ENCODE measurements at regions not wholly inside any gene's neighbourhood (a gene's known extent, or its start where the extent isn't known, plus 50 kb on each side); places are given as distances from the start of the nearest gene placed in this dataset.
A peak's percentile ranks its signal among the peaks of the same experiment; 100 is the strongest.

DNA sequence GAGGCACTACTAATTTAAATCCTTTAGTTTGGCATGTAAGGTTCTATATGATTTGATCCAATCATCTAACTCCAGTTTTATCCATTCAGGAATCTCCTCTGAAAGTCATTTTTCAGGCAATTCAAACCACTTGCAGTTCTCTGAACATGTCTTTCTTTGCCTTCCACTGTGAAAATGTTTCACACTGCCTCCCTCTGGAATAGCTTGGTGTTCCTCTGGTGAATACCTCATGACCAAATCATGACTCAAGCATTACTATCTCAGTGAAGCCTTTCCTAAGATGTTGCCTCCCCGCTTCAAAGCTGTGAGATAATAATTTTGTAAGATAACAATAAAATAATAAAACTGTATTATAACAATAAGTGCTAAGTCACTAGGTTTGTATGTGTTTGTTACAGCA lies 981.1 kb downstream of the DTWD2 start:
- H2AFZ ChIP-seq: no peak overlapping the region
- TF ChIP-seq EZH2 (IDR thresholded peaks at IDR 0.05; ENCODE audit: low read depth, unreplicated experiment) (no peak), JUNB (IDR thresholded peaks at IDR 0.05; ENCODE audit: unreplicated experiment) (no peak), CTCF (conservative IDR thresholded peaks at IDR 0.05; ENCODE audit: low read depth in 2 of 2) (peak in 1 of 2 experiments; percentile 39; a peak in 1 of 4 replicates)
- no peak overlapping the region for H3K4me3 ChIP-seq
- H3K9me3 Mint-ChIP-seq: no peaks in the 10 kb centered on the region
- ATAC-seq (no peak), DNase-seq (ENCODE audit: low spot score) (no peak)
- H3K27ac ChIP-seq (ENCODE audit: low read depth): no peak overlapping the region
- no peaks in the 10 kb centered on the region for H3K79me2 ChIP-seq (replicated peaks; ENCODE audit: insufficient read depth)
- no peaks in the 10 kb centered on the region for H3K27me3 ChIP-seq (ENCODE audit: insufficient read depth)
- no peaks in the 10 kb centered on the region for H3K4me1 ChIP-seq (ENCODE audit: insufficient read depth)
- H3K27ac Mint-ChIP-seq: no peak overlapping the region
- H3F3A ChIP-seq (replicated peaks; ENCODE audit: low read depth): no peaks in the 10 kb centered on the region
- no peaks in the 10 kb centered on the region for H3K9me2 ChIP-seq (ENCODE audit: insufficient read depth)
- no peak overlapping the region for H3K4me2 ChIP-seq
- H3K36me3 Mint-ChIP-seq (ENCODE audit: low read depth): no peaks in the 10 kb centered on the region
- H3K27me3 Mint-ChIP-seq (ENCODE audit: insufficient read depth, low read depth, poor library complexity): no peaks in the 10 kb centered on the region
- H3K4me1 Mint-ChIP-seq: peaks cover 2% of the 10 kb centered on the region; the same call in 1 of the 3 replicates
- H4K20me1 ChIP-seq (replicated peaks; ENCODE audit: insufficient read depth): no peaks in the 10 kb centered on the region
- no peaks in the 10 kb centered on the region for H3K36me3 ChIP-seq (ENCODE audit: insufficient read depth)
- no peak overlapping the region for H3K4me3 Mint-ChIP-seq

DNA sequence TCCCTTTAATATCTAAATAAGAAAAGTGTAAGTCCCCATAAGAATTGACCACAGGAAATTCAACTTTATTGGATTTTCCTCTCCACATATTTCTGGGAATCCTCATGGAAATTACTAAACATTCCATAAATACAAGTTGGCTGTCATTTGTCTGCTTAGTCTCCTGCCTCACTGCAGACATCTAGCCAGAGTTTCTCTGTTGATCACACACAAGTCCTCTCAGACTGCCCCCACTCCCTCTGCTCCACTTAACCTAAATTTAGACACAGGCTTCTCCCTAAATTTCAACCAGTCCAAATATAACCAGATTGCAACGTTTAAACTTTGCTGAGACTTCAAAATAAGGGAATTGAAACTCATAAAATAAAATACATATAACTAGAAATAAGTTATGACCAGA lies 982.1 kb downstream of the DTWD2 start:
- no peak overlapping the region for H2AFZ ChIP-seq
- ATAC-seq: no peak
- Mint-ChIP-seq H3K27ac (no peak overlapping the region), H3K27me3 (ENCODE audit: insufficient read depth, low read depth, poor library complexity) (no peaks in the 10 kb centered on the region), H3K36me3 (ENCODE audit: low read depth) (no peaks in the 10 kb centered on the region), H3K9me3 (no peaks in the 10 kb centered on the region), H3K4me3 (no peak overlapping the region), H3K4me1 (peaks cover 2% of the 10 kb centered on the region; the same call in 1 of the 3 replicates)
- H3K4me1 ChIP-seq (ENCODE audit: insufficient read depth): no peaks in the 10 kb centered on the region
- H3K27me3 ChIP-seq (ENCODE audit: insufficient read depth): no peaks in the 10 kb centered on the region
- no peak overlapping the region for H3K4me3 ChIP-seq
- H3F3A ChIP-seq (replicated peaks; ENCODE audit: low read depth): no peaks in the 10 kb centered on the region
- no peaks in the 10 kb centered on the region for H4K20me1 ChIP-seq (replicated peaks; ENCODE audit: insufficient read depth)
- no peaks in the 10 kb centered on the region for H3K9me2 ChIP-seq (ENCODE audit: insufficient read depth)
- DNase-seq (ENCODE audit: low spot score): no peak
- H3K79me2 ChIP-seq (replicated peaks; ENCODE audit: insufficient read depth): no peaks in the 10 kb centered on the region
- no peak overlapping the region for H3K27ac ChIP-seq (ENCODE audit: low read depth)
- no peaks in the 10 kb centered on the region for H3K36me3 ChIP-seq (ENCODE audit: insufficient read depth)
- no peak overlapping the region for H3K4me2 ChIP-seq
- TF ChIP-seq CREB1 (CRISPR knock-in tag; IDR thresholded peaks at IDR 0.05; ENCODE audit: low read depth) (no peak), POLR2AphosphoS5 (IDR thresholded peaks at IDR 0.05; ENCODE audit: low read depth) (no peak), ETS1 (IDR thresholded peaks at IDR 0.05) (no peak), STAT1 (IDR thresholded peaks at IDR 0.05; ENCODE audit: unreplicated experiment) (no peak), JUNB (IDR thresholded peaks at IDR 0.05; ENCODE audit: unreplicated experiment) (no peak), CTCF (conservative IDR thresholded peaks at IDR 0.05; ENCODE audit: low read depth in 2 of 2) (no peak), ZNF331 (CRISPR knock-in tag; IDR thresholded peaks at IDR 0.05; ENCODE audit: low read depth) (no peak), ZNF114 (CRISPR knock-in tag; IDR thresholded peaks at IDR 0.05) (no peak), EZH2 (IDR thresholded peaks at IDR 0.05; ENCODE audit: low read depth, unreplicated experiment) (no peak), EZH2phosphoT487 (IDR thresholded peaks at IDR 0.05; ENCODE audit: unreplicated experiment) (no peak)
- TF ChIP-seq, protein P1, sequence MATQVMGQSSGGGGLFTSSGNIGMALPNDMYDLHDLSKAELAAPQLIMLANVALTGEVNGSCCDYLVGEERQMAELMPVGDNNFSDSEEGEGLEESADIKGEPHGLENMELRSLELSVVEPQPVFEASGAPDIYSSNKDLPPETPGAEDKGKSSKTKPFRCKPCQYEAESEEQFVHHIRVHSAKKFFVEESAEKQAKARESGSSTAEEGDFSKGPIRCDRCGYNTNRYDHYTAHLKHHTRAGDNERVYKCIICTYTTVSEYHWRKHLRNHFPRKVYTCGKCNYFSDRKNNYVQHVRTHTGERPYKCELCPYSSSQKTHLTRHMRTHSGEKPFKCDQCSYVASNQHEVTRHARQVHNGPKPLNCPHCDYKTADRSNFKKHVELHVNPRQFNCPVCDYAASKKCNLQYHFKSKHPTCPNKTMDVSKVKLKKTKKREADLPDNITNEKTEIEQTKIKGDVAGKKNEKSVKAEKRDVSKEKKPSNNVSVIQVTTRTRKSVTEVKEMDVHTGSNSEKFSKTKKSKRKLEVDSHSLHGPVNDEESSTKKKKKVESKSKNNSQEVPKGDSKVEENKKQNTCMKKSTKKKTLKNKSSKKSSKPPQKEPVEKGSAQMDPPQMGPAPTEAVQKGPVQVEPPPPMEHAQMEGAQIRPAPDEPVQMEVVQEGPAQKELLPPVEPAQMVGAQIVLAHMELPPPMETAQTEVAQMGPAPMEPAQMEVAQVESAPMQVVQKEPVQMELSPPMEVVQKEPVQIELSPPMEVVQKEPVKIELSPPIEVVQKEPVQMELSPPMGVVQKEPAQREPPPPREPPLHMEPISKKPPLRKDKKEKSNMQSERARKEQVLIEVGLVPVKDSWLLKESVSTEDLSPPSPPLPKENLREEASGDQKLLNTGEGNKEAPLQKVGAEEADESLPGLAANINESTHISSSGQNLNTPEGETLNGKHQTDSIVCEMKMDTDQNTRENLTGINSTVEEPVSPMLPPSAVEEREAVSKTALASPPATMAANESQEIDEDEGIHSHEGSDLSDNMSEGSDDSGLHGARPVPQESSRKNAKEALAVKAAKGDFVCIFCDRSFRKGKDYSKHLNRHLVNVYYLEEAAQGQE (IDR thresholded peaks at IDR 0.05; ENCODE audit: unreplicated experiment): no peak

All from GM23338 (cell line).